ENCODE measurements at regions not wholly inside any gene's neighbourhood (a gene's known extent, or its start where the extent isn't known, plus 50 kb on each side); places are given as distances from the start of the nearest gene placed in this dataset.

GRCh38 chr3:95437409-95437808 is 1374.5 kb downstream of the NSUN3 start:
- Histone ChIP-seq H3K27me3 (ENCODE audit: insufficient read depth, low read depth, low read length) (no peaks in the 10 kb centered on the region), H3K9me3 (ENCODE audit: low read length) (no peaks in the 10 kb centered on the region), H4K20me1 (ENCODE audit: insufficient read depth) (no peaks in the 10 kb centered on the region), H3K9ac (ENCODE audit: low read length) (no peak overlapping the region), H3K36me3 (ENCODE audit: insufficient read depth, low read length) (no peaks in the 10 kb centered on the region), H3K4me3 (ENCODE audit: low read length) (no peak overlapping the region), H3F3A (ENCODE audit: insufficient read depth, low read length, poor library complexity, severe bottlenecking) (no peaks in the 10 kb centered on the region), H2AFZ (ENCODE audit: low read depth, low read length) (no peak overlapping the region), H3K79me2 (replicated peaks; ENCODE audit: insufficient read depth, low read length) (no peaks in the 10 kb centered on the region), H3K4me2 (ENCODE audit: low read length) (no peak overlapping the region), H3K9me2 (ENCODE audit: insufficient read depth, low read length) (no peaks in the 10 kb centered on the region), H3K27ac (ENCODE audit: low read length) (no peak overlapping the region)
- TF ChIP-seq CTCF (IDR thresholded peaks at IDR 0.05; ENCODE audit: poor library complexity, severe bottlenecking) (no peak), MXI1 (conservative IDR thresholded peaks at IDR 0.05; ENCODE audit: poor library complexity, severe bottlenecking) (no peak), TAF1 (IDR thresholded peaks at IDR 0.05; ENCODE audit: low read depth) (no peak), EZH2 (IDR thresholded peaks at IDR 0.05; ENCODE audit: borderline replicate concordance, insufficient read depth, low read length, poor library complexity, severe bottlenecking) (no peak), SMC3 (conservative IDR thresholded peaks at IDR 0.05; ENCODE audit: poor library complexity) (no peak), EP300 (conservative IDR thresholded peaks at IDR 0.05; ENCODE audit: poor library complexity, severe bottlenecking) (no peak), POLR2AphosphoS5 (IDR thresholded peaks at IDR 0.05) (no peak), RAD21 (conservative IDR thresholded peaks at IDR 0.05) (no peak), REST (IDR thresholded peaks at IDR 0.05; ENCODE audit: borderline replicate concordance) (no peak)

- Histone ChIP-seq H3F3A (ENCODE audit: insufficient read depth, low read length, poor library complexity, severe bottlenecking) (no peaks in the 10 kb centered on the region), H3K4me3 (ENCODE audit: low read length) (no peak overlapping the region), H2AFZ (ENCODE audit: low read depth, low read length) (no peak overlapping the region), H3K9me3 (ENCODE audit: low read length) (no peaks in the 10 kb centered on the region), H4K20me1 (ENCODE audit: insufficient read depth) (no peaks in the 10 kb centered on the region), H3K27ac (ENCODE audit: low read length) (no peak overlapping the region), H3K9me2 (ENCODE audit: insufficient read depth, low read length) (no peaks in the 10 kb centered on the region), H3K79me2 (replicated peaks; ENCODE audit: insufficient read depth, low read length) (no peaks in the 10 kb centered on the region), H3K9ac (ENCODE audit: low read length) (no peak overlapping the region), H3K4me2 (ENCODE audit: low read length) (no peak overlapping the region), H3K36me3 (ENCODE audit: insufficient read depth, low read length) (no peaks in the 10 kb centered on the region), H3K27me3 (ENCODE audit: insufficient read depth, low read depth, low read length) (no peaks in the 10 kb centered on the region)
- TF ChIP-seq EZH2 (IDR thresholded peaks at IDR 0.05; ENCODE audit: borderline replicate concordance, insufficient read depth, low read length, poor library complexity, severe bottlenecking) (no peak), CTCF (IDR thresholded peaks at IDR 0.05; ENCODE audit: poor library complexity, severe bottlenecking) (no peak), RAD21 (conservative IDR thresholded peaks at IDR 0.05) (no peak), EP300 (conservative IDR thresholded peaks at IDR 0.05; ENCODE audit: poor library complexity, severe bottlenecking) (no peak), MXI1 (conservative IDR thresholded peaks at IDR 0.05; ENCODE audit: poor library complexity, severe bottlenecking) (no peak), POLR2AphosphoS5 (IDR thresholded peaks at IDR 0.05) (no peak), SMC3 (conservative IDR thresholded peaks at IDR 0.05; ENCODE audit: poor library complexity) (no peak), REST (IDR thresholded peaks at IDR 0.05; ENCODE audit: borderline replicate concordance) (no peak), TAF1 (IDR thresholded peaks at IDR 0.05; ENCODE audit: low read depth) (no peak)
Measured at GRCh38 chr3:95438274-95438673, 1375.4 kb downstream of the NSUN3 start.
